HG02981 (cell line): ENCODE measurements at regions not wholly inside any gene's neighbourhood (a gene's known extent, or its start where the extent isn't known, plus 50 kb on each side); places are given as distances from the start of the nearest gene placed in this dataset.

Experiments
- ATAC-seq: cut with Tn5 transposase; IDR thresholded peaks from one replicate; pipeline ENCODE4 v1.9.1; 2021; ENCODE audit warnings: mild to moderate bottlenecking, moderate library complexity; ENCODE audit not compliant: unreplicated experiment

GRCh38 chr3:176969066-176969465, 228.2 kb downstream of the TBL1XR1 start:
- ATAC-seq, result no peak

GRCh38 chr3:176968631-176969030, 228.7 kb downstream of the TBL1XR1 start:
- ATAC-seq, result no peak

- no peak for ATAC-seq
Observed at GRCh38 chr3:176967522-176967921, 229.8 kb downstream of the TBL1XR1 start.

GRCh38 chr3:176964661-176965060, 232.6 kb downstream of the TBL1XR1 start:
- no peak for ATAC-seq

- ATAC-seq, result no peak
Observed at GRCh38 chr3:176961916-176962315, 235.4 kb downstream of the TBL1XR1 start.

- ATAC-seq, result no peak
Observed at GRCh38 chr3:176959867-176960266, 237.4 kb downstream of the TBL1XR1 start.

GRCh38 chr3:176958560-176958959, 238.7 kb downstream of the TBL1XR1 start:
- no peak for ATAC-seq

GRCh38 chr3:176954517-176954916, 242.8 kb downstream of the TBL1XR1 start:
- ATAC-seq, result no peak

- ATAC-seq, result no peak
Observed at GRCh38 chr3:176953106-176954060, 243.9 kb downstream of the TBL1XR1 start.

- ATAC-seq, result no peak
Observed at GRCh38 chr3:176951586-176952292, 245.5 kb downstream of the TBL1XR1 start.

GRCh38 chr3:176951144-176951543, 246.1 kb downstream of the TBL1XR1 start:
- ATAC-seq, result no peak

GRCh38 chr3:176950743-176951142, 246.5 kb downstream of the TBL1XR1 start:
- no peak for ATAC-seq

- ATAC-seq, result no peak
Observed at GRCh38 chr3:176948151-176948550, 249.1 kb downstream of the TBL1XR1 start.

- no peak for ATAC-seq
Observed at GRCh38 chr3:176946202-176946601, 251.1 kb downstream of the TBL1XR1 start.

GRCh38 chr3:176942305-176942704, 255.0 kb downstream of the TBL1XR1 start:
- no peak for ATAC-seq

GRCh38 chr3:176941689-176942088, 255.6 kb downstream of the TBL1XR1 start:
- ATAC-seq, result no peak

GRCh38 chr3:176939022-176939817, 258.1 kb downstream of the TBL1XR1 start:
- ATAC-seq, result peak; percentile 96

- no peak for ATAC-seq
Observed at GRCh38 chr3:176937994-176938393, 259.3 kb downstream of the TBL1XR1 start.

GRCh38 chr3:176937541-176937940, 259.7 kb downstream of the TBL1XR1 start:
- ATAC-seq, result no peak

GRCh38 chr3:176935194-176935888, 261.9 kb downstream of the TBL1XR1 start:
- ATAC-seq, result no peak

GRCh38 chr3:176934698-176935097, 262.6 kb downstream of the TBL1XR1 start:
- ATAC-seq, result no peak
